ENCODE measurements at regions not wholly inside any gene's neighbourhood (a gene's known extent, or its start where the extent isn't known, plus 50 kb on each side); places are given as distances from the start of the nearest gene placed in this dataset.

GRCh38 chr10:78889536-78890063 is 179.2 kb upstream of the ZMIZ1 start:
- no peak for TF ChIP-seq CTCF (IDR thresholded peaks at IDR 0.05; ENCODE audit: low read depth, low read length, missing control alignments)
- in situ Hi-C loops (cut with HindIII; ENCODE audit: low pct_ligation_motif_present, low sequenced_read_pairs): no loop called here
- no peak overlapping the region for H3K4me3 ChIP-seq (ENCODE audit: low read depth, low read length)
- H3K27ac ChIP-seq: no peak overlapping the region
- no peak for DNase-seq
- H3K27me3 ChIP-seq (replicated peaks): peaks cover 5% of the 10 kb centered on the region
- no peaks in the 10 kb centered on the region for H3K36me3 ChIP-seq (replicated peaks)

GRCh38 chr10:78890506-78890905 is 178.3 kb upstream of the ZMIZ1 start:
- TF ChIP-seq CTCF (IDR thresholded peaks at IDR 0.05; ENCODE audit: low read depth, low read length, missing control alignments): no peak
- Histone ChIP-seq H3K36me3 (replicated peaks) (no peaks in the 10 kb centered on the region), H3K4me3 (ENCODE audit: low read depth, low read length) (no peak overlapping the region), H3K27me3 (replicated peaks) (peaks cover 9% of the 10 kb centered on the region), H3K27ac (no peak overlapping the region)
- in situ Hi-C loops (cut with HindIII; ENCODE audit: low pct_ligation_motif_present, low sequenced_read_pairs): no loop called here
- DNase-seq: no peak

GRCh38 chr10:78891741-78892140 is 177.0 kb upstream of the ZMIZ1 start:
- no peaks in the 10 kb centered on the region for H3K36me3 ChIP-seq (replicated peaks)
- H3K27me3 ChIP-seq (replicated peaks): peaks cover 9% of the 10 kb centered on the region
- no peak for TF ChIP-seq CTCF (IDR thresholded peaks at IDR 0.05; ENCODE audit: low read depth, low read length, missing control alignments)
- in situ Hi-C loops (cut with HindIII; ENCODE audit: low pct_ligation_motif_present, low sequenced_read_pairs): no loop called here
- no peak for DNase-seq
- no peak overlapping the region for H3K4me3 ChIP-seq (ENCODE audit: low read depth, low read length)
- H3K27ac ChIP-seq: no peak overlapping the region

- H3K36me3 ChIP-seq (replicated peaks): no peaks in the 10 kb centered on the region
- in situ Hi-C loops (cut with HindIII; ENCODE audit: low pct_ligation_motif_present, low sequenced_read_pairs): no loop called here
- H3K27ac ChIP-seq: no peak overlapping the region
- no peak overlapping the region for H3K4me3 ChIP-seq (ENCODE audit: low read depth, low read length)
- peaks cover 9% of the 10 kb centered on the region for H3K27me3 ChIP-seq (replicated peaks)
- no peak for DNase-seq
- TF ChIP-seq CTCF (IDR thresholded peaks at IDR 0.05; ENCODE audit: low read depth, low read length, missing control alignments): no peak
Observed at GRCh38 chr10:78892338-78893176, 176.2 kb upstream of the ZMIZ1 start.

- H3K27ac ChIP-seq: no peak overlapping the region
- peaks cover 9% of the 10 kb centered on the region for H3K27me3 ChIP-seq (replicated peaks)
- TF ChIP-seq CTCF (IDR thresholded peaks at IDR 0.05; ENCODE audit: low read depth, low read length, missing control alignments): no peak
- DNase-seq: no peak
- no peaks in the 10 kb centered on the region for H3K36me3 ChIP-seq (replicated peaks)
- in situ Hi-C loops (cut with HindIII; ENCODE audit: low pct_ligation_motif_present, low sequenced_read_pairs): no loop called here
- no peak overlapping the region for H3K4me3 ChIP-seq (ENCODE audit: low read depth, low read length)
Observed at GRCh38 chr10:78893217-78893616, 175.5 kb upstream of the ZMIZ1 start.

Data from brain microvascular endothelial cell (primary cell).